ENCODE measurements at regions not wholly inside any gene's neighbourhood (a gene's known extent, or its start where the extent isn't known, plus 50 kb on each side); places are given as distances from the start of the nearest gene placed in this dataset.

- no peak for TF ChIP-seq CTCF (IDR thresholded peaks at IDR 0.05)
- no peak for TF ChIP-seq POLR2A (IDR thresholded peaks at IDR 0.05)
These were observed 480.8 kb downstream of the XIRP2 start for GRCh38 chr2:167369083-167369482.
